Astrocyte (in vitro differentiated cells and primary cell): ENCODE measurements at regions not wholly inside any gene's neighbourhood (a gene's known extent, or its start where the extent isn't known, plus 50 kb on each side); places are given as distances from the start of the nearest gene placed in this dataset.
"Not testable (repeated sequence)": the region's sequence is repeated elsewhere in the genome, so short reads cannot be mapped to it uniquely, and the experiment has no call there.

Experiments
- DNase-seq: peaks from one replicate; pipeline ENCODE4 v3.0.0-alpha.2; 2010; ENCODE audit warnings: low read depth
- FAIRE-seq: peaks from 2 replicates; lab custom pipeline; 2011; peaks lifted over from hg19 to GRCh38; lab: Jason Lieb, UNC
- H2AFZ ChIP-seq: 2 replicates; pipeline ENCODE4 v1.6.0; 2012; ENCODE audit warnings: low read depth, low read length, inconsistent platforms
- H3K27ac ChIP-seq: 2 replicates; pipeline ENCODE4 v1.5.1; 2011; ENCODE audit warnings: low read depth, low read length, inconsistent platforms
- H3K27me3 ChIP-seq: 2 replicates; pipeline ENCODE4 v1.6.0; 2011; ENCODE audit warnings: low read length, inconsistent platforms; ENCODE audit not compliant: insufficient read depth
- H3K36me3 ChIP-seq: 2 replicates; pipeline ENCODE4 v1.5.1; 2011; ENCODE audit warnings: low read length, inconsistent platforms; ENCODE audit not compliant: insufficient read depth
- H3K4me1 ChIP-seq: 2 replicates; pipeline ENCODE4 v1.5.1; 2011; ENCODE audit warnings: low read length, inconsistent platforms; ENCODE audit not compliant: insufficient read depth
- H3K4me2 ChIP-seq: 2 replicates; pipeline ENCODE4 v1.6.0; 2012; ENCODE audit warnings: low read length, inconsistent platforms
- H3K4me3 ChIP-seq: 2 replicates; pipeline ENCODE4 v1.5.1; 2011; ENCODE audit warnings: low read depth, mild to moderate bottlenecking, low read length, inconsistent platforms; ENCODE audit not compliant: insufficient read depth
- H3K79me2 ChIP-seq: 2 replicates; pipeline ENCODE4 v1.6.0; 2012; ENCODE audit warnings: mild to moderate bottlenecking, low read length, inconsistent platforms; ENCODE audit not compliant: insufficient read depth
- H3K9ac ChIP-seq: 2 replicates; pipeline ENCODE4 v1.6.0; 2012; ENCODE audit warnings: mild to moderate bottlenecking, low read length, inconsistent platforms
- H3K9me3 ChIP-seq: 2 replicates; pipeline ENCODE4 v1.5.1; 2012; ENCODE audit warnings: low read depth, mild to moderate bottlenecking, low read length, inconsistent platforms; ENCODE audit not compliant: insufficient read depth
- H4K20me1 ChIP-seq: 2 replicates; pipeline ENCODE4 v1.6.0; 2012; ENCODE audit warnings: low read length, inconsistent platforms; ENCODE audit not compliant: insufficient read depth
- H3K27ac Mint-ChIP-seq: one replicate; pipeline ENCODE4 v1.8.0; 2021; ENCODE audit warnings: mild to moderate bottlenecking, mixed read lengths; ENCODE audit not compliant: unreplicated experiment
- H3K27me3 Mint-ChIP-seq: one replicate; pipeline ENCODE4 v1.8.0; 2021; ENCODE audit warnings: low read depth, mixed read lengths; ENCODE audit not compliant: unreplicated experiment
- H3K36me3 Mint-ChIP-seq: one replicate; pipeline ENCODE4 v1.8.0; 2021; ENCODE audit warnings: low read depth, mixed read lengths; ENCODE audit not compliant: unreplicated experiment
- H3K4me1 Mint-ChIP-seq: one replicate; pipeline ENCODE4 v1.8.0; 2021; ENCODE audit warnings: low read depth, mixed read lengths; ENCODE audit not compliant: unreplicated experiment
- H3K4me3 Mint-ChIP-seq: one replicate; pipeline ENCODE4 v1.8.0; 2021; ENCODE audit warnings: mild to moderate bottlenecking, moderate library complexity, mixed read lengths; ENCODE audit not compliant: unreplicated experiment
- H3K9me3 Mint-ChIP-seq: one replicate; pipeline ENCODE4 v1.8.0; 2021; ENCODE audit warnings: mild to moderate bottlenecking, mixed read lengths; ENCODE audit not compliant: unreplicated experiment
- CTCF ChIP-seq: IDR thresholded peaks from 2 replicates; pipeline ENCODE4 v1.5.1; 2011; ENCODE audit warnings: low read depth, mild to moderate bottlenecking, inconsistent platforms, low read length, moderate library complexity; ENCODE audit not compliant: insufficient read depth
- EZH2 ChIP-seq: IDR thresholded peaks from 2 replicates; pipeline ENCODE4 v1.6.1; 2012; ENCODE audit warnings: mild to moderate bottlenecking, low read length, inconsistent platforms; ENCODE audit not compliant: insufficient read depth

- H3K9me3 ChIP-seq: no peaks in the 10 kb centered on the region
- H3K9me3 Mint-ChIP-seq: peaks cover 10% of the 10 kb centered on the region
- peaks cover 14% of the 10 kb centered on the region for H3K36me3 Mint-ChIP-seq
- H4K20me1 ChIP-seq: no peaks in the 10 kb centered on the region
- H3K27ac Mint-ChIP-seq: peak overlapping the region; percentile 12
- no peak overlapping the region for H3K4me2 ChIP-seq
- H3K4me1 ChIP-seq: no peaks in the 10 kb centered on the region
- H3K36me3 ChIP-seq: no peaks in the 10 kb centered on the region
- H3K9ac ChIP-seq: no peak overlapping the region
- H3K27me3 Mint-ChIP-seq: peaks cover 6% of the 10 kb centered on the region
- H3K27me3 ChIP-seq: no peaks in the 10 kb centered on the region
- no peak overlapping the region for H3K4me3 Mint-ChIP-seq
- TF ChIP-seq EZH2: no peak
- no peak for TF ChIP-seq CTCF
- DNase-seq (no peak), FAIRE-seq (no peak)
- H2AFZ ChIP-seq: no peak overlapping the region
- no peaks in the 10 kb centered on the region for H3K79me2 ChIP-seq
- no peak overlapping the region for H3K4me3 ChIP-seq
- peaks cover 15% of the 10 kb centered on the region for H3K4me1 Mint-ChIP-seq
- H3K27ac ChIP-seq: no peak overlapping the region
These were observed 1110.4 kb downstream of the BRD1 start for GRCh38 chr22:48717076-48717810.

GRCh38 chr22:48716154-48716553 is 1111.5 kb downstream of the BRD1 start:
- not testable (repeated sequence) for H3K27ac Mint-ChIP-seq, FAIRE-seq, H3K9me3 ChIP-seq

GRCh38 chr22:48715511-48715910 is 1112.2 kb downstream of the BRD1 start:
- H3K9me3 ChIP-seq: no peaks in the 10 kb centered on the region

More at GRCh38 chr22:48716154-48716553, 1111.5 kb downstream of the BRD1 start:
- not testable (repeated sequence) for H2AFZ ChIP-seq, H3K4me1 ChIP-seq, H3K27me3 Mint-ChIP-seq, H3K9ac ChIP-seq, H3K4me3 Mint-ChIP-seq, H3K27ac ChIP-seq, H3K36me3 ChIP-seq, H3K27me3 ChIP-seq, H3K79me2 ChIP-seq, H4K20me1 ChIP-seq, DNase-seq, H3K4me2 ChIP-seq, H3K9me3 Mint-ChIP-seq, H3K4me3 ChIP-seq
- H3K36me3 Mint-ChIP-seq: peaks cover 12% of the 10 kb centered on the region
- peaks cover 15% of the 10 kb centered on the region for H3K4me1 Mint-ChIP-seq

More at GRCh38 chr22:48715511-48715910, 1112.2 kb downstream of the BRD1 start:
- Mint-ChIP-seq H3K9me3 (peaks cover 10% of the 10 kb centered on the region), H3K27me3 (peaks cover 10% of the 10 kb centered on the region), H3K36me3 (peaks cover 18% of the 10 kb centered on the region), H3K4me3 (no peak overlapping the region), H3K27ac (no peak overlapping the region), H3K4me1 (peaks cover 15% of the 10 kb centered on the region)
- Histone ChIP-seq H3K4me2 (no peak overlapping the region), H4K20me1 (no peaks in the 10 kb centered on the region), H3K79me2 (no peaks in the 10 kb centered on the region), H3K27me3 (no peaks in the 10 kb centered on the region), H3K27ac (no peak overlapping the region), H3K4me3 (no peak overlapping the region), H3K4me1 (no peaks in the 10 kb centered on the region), H2AFZ (no peak overlapping the region), H3K9ac (no peak overlapping the region), H3K36me3 (no peaks in the 10 kb centered on the region)
- no peak for FAIRE-seq
- DNase-seq: no peak
- no peak for TF ChIP-seq CTCF
- no peak for TF ChIP-seq EZH2
